AG09319 (cell line): ENCODE measurements at regions not wholly inside any gene's neighbourhood (a gene's known extent, or its start where the extent isn't known, plus 50 kb on each side); places are given as distances from the start of the nearest gene placed in this dataset.

Experiments used
- DNase-seq: peaks from one replicate; pipeline ENCODE4 v3.0.0-alpha.2; 2010; ENCODE audit warnings: low read depth; ENCODE audit errors: extremely low read depth
- TF ChIP-seq, protein P1 (sequence below): IDR thresholded peaks from 2 replicates; pipeline ENCODE4 v1.5.1; 2011; ENCODE audit warnings: low read depth, mild to moderate bottlenecking, inconsistent platforms, low read length, moderate library complexity

DNA sequence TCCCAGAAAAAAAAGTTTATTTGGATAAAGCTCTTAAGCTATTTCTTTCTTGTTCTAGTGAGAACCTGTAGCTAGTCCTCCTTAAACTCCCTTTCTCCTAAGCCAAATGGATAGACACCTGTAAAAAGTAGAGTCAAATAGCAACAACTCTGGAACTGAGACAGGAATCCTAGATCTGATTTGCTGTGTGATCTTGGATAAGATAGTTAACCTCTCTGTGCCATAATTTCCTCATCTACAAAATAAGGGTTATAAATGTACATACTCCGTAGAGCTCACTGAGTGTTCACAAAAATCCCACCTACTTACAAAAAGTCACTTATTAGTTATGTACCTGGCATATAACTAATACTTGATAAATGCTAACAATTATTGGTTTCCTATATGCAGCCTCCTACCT lies 270.3 kb downstream of the ABCC12 start:
- TF ChIP-seq, protein P1, sequence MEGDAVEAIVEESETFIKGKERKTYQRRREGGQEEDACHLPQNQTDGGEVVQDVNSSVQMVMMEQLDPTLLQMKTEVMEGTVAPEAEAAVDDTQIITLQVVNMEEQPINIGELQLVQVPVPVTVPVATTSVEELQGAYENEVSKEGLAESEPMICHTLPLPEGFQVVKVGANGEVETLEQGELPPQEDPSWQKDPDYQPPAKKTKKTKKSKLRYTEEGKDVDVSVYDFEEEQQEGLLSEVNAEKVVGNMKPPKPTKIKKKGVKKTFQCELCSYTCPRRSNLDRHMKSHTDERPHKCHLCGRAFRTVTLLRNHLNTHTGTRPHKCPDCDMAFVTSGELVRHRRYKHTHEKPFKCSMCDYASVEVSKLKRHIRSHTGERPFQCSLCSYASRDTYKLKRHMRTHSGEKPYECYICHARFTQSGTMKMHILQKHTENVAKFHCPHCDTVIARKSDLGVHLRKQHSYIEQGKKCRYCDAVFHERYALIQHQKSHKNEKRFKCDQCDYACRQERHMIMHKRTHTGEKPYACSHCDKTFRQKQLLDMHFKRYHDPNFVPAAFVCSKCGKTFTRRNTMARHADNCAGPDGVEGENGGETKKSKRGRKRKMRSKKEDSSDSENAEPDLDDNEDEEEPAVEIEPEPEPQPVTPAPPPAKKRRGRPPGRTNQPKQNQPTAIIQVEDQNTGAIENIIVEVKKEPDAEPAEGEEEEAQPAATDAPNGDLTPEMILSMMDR = no peak
- no peak for DNase-seq

DNA sequence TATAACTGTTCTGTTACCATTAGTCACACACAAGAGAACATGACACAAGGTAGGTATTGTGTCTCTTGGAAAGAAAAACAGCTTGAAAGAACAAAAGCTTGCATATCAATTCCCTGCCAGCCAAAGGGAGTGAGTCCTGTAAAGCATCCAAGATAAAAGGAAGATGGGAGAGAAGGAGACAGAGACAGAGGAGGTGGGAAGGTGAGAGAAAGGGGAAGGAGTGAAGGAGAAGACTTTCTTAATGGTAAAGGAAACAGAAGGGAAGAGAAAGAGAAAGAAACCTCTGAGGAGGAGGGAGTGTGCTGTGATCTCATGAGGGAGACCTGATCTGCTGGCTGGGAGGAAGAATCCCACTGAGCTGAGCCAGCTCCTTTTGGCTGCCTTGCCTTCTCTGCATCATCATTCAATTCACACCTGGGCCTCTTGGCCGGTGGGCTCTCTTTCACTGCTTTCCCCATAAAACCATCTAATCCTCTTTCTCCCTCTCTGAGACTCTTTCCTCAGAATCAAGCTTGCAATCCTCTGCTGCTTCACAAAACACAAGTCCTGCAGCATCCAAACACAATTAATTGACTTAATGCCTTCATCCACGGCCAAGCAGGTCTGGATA lies 271.6 kb downstream of the ABCC12 start:
- TF ChIP-seq, protein P1 = no peak
- DNase-seq = no peak

DNA sequence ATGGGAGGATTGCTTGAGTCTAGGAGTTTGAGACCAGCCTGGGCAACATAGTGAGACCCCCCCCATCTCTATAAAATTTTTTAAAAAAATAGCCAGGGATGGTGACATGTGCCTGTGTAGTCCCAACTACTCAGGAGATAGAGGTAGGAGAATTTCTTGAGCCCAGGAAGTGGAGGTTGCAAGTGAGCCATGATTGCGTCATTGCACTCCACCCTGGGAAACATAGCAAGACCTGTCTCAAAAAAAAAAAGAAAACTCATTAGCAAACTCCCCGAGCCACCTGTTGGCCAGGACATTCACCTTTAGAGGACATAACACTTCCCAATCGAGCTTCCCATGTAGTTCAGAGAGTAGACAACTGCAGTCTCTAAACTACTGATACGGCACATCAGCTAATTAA lies 274.2 kb downstream of the ABCC12 start:
- DNase-seq = no peak
- TF ChIP-seq, protein P1 = no peak

DNA sequence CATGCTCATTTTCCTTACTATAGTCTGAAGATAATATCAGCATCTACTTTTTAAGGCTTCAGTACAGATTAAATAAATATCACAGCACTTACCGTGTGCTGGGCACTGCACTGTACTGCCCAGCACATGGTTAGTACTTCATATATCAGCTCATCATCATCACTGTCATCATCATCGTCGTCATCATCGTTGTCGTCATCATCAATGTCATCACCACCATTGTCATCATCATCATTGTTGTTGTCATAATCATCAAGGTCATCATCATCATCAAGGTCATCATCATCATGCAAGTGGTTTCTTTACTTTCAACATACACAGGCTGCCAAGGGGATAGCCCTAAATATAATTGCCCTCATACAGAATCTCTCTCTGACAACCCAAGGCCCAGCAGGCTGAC lies 275.1 kb downstream of the ABCC12 start:
- TF ChIP-seq, protein P1 = no peak
- no peak for DNase-seq

DNA sequence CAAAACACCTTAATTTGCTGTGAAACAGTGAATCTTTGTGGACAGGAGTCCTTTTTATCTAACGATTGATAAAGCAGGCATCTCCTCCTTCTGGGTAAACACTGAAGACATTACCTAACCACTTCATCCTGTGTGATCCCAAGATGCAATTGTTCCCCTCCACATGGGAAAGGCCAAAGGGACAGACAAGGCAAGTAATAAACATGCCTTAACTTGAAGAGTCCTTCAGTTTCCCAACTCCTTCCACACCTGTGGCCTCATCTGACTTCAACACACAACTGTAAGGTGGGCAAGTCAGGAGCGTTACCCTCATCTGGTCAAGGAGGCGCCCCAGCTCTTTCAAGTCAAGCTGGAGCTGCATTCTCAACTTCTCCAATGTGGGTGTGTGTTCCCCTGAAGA lies 278.6 kb downstream of the ABCC12 start:
- no peak for DNase-seq

DNA sequence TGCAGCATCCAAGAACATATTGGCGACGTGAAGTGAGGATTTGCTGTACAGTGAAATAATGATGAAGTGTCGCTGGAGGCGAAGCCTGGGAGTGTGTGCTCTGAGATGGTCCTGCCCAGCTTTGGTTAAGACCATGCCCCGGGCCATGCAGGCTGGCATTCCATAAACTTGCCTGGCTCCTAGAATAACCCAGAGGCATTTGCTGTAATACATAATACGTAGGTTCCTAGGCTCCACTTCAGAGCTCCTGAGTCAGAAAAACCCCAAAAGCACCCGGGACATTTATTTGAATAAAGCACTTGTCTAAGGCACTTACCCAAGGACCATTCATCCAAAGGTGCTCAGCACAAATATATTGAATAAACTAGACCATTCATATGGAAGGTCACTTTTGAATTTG lies 279.3 kb downstream of the ABCC12 start:
- no peak for DNase-seq
- TF ChIP-seq, protein P1 = no peak

More for the DNA sequence above, 278.6 kb downstream of the ABCC12 start:
- TF ChIP-seq, protein P1 = no peak

DNA sequence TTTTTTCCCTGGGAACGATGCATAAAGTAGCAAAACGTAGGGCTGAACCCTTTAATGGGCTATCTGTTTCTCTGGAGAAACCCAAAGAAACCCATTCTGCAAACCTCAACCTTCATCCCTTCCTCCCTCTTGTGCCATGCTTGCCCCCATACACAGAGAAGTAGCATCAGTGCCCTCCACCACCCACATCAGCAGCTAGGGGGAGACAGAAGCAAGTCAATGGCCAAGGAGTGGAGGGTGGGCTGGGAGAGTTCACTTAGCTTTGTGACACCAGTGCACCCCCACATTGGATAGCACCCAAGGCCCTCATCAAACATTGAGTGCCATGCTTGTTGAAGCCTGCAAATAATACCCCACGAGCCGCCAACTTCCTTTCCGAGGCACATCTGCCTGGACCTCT lies 282.4 kb downstream of the ABCC12 start:
- no peak for DNase-seq
- TF ChIP-seq, protein P1 = peak; percentile 14
